Epithelial cell of prostate (primary cell): ENCODE measurements at regions not wholly inside any gene's neighbourhood (a gene's known extent, or its start where the extent isn't known, plus 50 kb on each side); places are given as distances from the start of the nearest gene placed in this dataset.
"Not testable (repeated sequence)": the region's sequence is repeated elsewhere in the genome, so short reads cannot be mapped to it uniquely, and the experiment has no call there.

ENCODE experiments used
- DNase-seq: peaks from one replicate; pipeline ENCODE4 v3.0.0-alpha.2; 2011; ENCODE audit warnings: low read depth, low spot score
- H3K27ac ChIP-seq: fragments of 450-650 bp; 2 replicates; pipeline ENCODE4 v1.5.1; 2017; ENCODE audit warnings: mild to moderate bottlenecking

DNA sequence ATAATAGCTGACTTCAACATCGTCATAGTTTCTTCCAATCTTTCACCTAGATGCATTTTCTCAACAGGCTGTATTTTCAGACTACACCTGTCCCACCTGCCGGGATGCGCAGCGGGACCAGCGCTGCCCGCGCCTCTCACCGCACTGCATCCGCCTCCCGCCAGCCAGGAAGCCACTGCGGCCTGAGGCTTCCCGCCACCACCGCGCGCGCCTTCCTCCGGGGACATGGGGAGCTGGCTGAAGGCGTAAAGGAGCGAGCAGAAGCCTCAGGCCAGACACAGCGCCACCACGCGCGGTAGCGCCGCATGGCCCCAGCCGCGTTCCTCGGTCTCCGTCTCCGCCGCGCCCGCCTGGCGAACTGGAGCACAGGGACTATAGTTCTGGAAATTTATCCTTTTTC is 135.7 kb upstream of the TEKT4 start:
- H3K27ac ChIP-seq, DNase-seq: not testable (repeated sequence)

GRCh38 chr2:94737145-94737544 is 134.1 kb upstream of the TEKT4 start:
- H3K27ac ChIP-seq, DNase-seq: not testable (repeated sequence)

- DNase-seq, H3K27ac ChIP-seq: not testable (repeated sequence)
Measured at GRCh38 chr2:94737736-94738342, 133.4 kb upstream of the TEKT4 start.

GRCh38 chr2:94753466-94753998 is 117.7 kb upstream of the TEKT4 start:
- no peak for DNase-seq
- H3K27ac ChIP-seq: no peak overlapping the region

- no peak for DNase-seq
- H3K27ac ChIP-seq: no peak overlapping the region
Measured at GRCh38 chr2:94758546-94758945, 112.7 kb upstream of the TEKT4 start.

GRCh38 chr2:94759211-94759610 is 112.0 kb upstream of the TEKT4 start:
- no peak overlapping the region for H3K27ac ChIP-seq
- no peak for DNase-seq

- no peak for DNase-seq
- no peak overlapping the region for H3K27ac ChIP-seq
Measured at GRCh38 chr2:94762600-94762999, 108.6 kb upstream of the TEKT4 start.

DNA sequence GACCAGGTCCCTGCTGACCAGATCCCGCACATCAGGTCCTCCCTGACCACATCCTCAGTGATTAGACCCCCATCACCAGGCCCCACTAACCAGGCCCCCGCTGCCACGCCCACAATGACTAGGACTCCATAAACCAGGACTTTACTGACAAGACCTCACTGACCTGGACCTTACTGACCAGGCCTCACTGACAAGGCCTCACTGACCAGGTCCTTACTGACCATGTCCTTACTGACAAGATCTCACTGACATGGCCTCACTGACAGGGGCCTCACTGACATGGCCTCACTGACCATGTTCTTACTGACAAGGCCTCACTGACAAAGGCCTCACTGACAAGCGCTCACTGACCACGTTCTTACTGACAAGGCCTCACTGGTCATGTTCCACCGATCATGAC is 107.9 kb upstream of the TEKT4 start:
- H3K27ac ChIP-seq: no peak overlapping the region
- DNase-seq: no peak

- not testable (repeated sequence) for DNase-seq, H3K27ac ChIP-seq
Measured at GRCh38 chr2:94764331-94764730, 106.9 kb upstream of the TEKT4 start.

GRCh38 chr2:94767336-94767735 is 103.9 kb upstream of the TEKT4 start:
- DNase-seq: no peak

GRCh38 chr2:94769733-94770132 is 101.5 kb upstream of the TEKT4 start:
- DNase-seq: no peak
- no peak overlapping the region for H3K27ac ChIP-seq

More at GRCh38 chr2:94767336-94767735, 103.9 kb upstream of the TEKT4 start:
- H3K27ac ChIP-seq: no peak overlapping the region

DNA sequence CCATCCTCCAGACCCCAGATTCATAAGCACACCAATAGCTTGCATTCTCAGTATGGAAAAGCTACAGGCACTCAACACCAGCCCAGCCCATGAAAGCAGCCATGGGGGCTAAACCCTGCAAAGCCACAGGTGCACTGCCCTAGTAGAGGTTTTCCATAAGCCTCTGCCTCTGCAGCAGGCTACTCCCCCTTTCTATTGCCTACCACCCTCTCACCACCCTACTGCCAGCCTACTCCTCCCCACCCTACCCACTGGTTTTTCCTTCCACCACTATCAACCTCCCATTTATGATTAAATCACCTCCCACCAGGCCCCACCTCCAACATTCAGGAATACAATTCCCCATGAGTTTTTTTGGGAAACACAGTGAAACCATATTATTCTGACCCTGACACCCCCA is 96.4 kb upstream of the TEKT4 start:
- no peak for DNase-seq

GRCh38 chr2:94776036-94776435 is 95.2 kb upstream of the TEKT4 start:
- DNase-seq: no peak
- no peak overlapping the region for H3K27ac ChIP-seq

More for the DNA sequence above, 96.4 kb upstream of the TEKT4 start:
- no peak overlapping the region for H3K27ac ChIP-seq

DNA sequence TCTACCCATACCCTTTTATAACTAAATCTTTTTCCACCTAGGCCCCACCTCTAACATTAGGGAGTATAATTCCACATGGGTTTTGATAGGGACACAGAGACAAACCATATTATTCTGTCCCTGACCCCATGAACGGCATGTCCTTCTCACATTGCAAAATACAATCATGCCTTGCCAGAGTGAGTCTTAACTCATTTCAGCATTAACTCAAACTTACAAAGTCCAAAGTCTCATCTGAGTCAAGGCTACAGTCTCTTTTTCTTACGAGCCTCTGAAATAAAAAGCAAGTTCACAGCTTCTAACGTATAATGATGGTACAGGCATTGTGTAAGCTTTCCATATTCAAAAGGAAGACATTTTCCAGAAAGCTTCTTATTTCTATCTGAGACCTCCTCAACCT is 86.1 kb upstream of the TEKT4 start:
- DNase-seq, H3K27ac ChIP-seq: not testable (repeated sequence)

GRCh38 chr2:94786424-94786823 is 84.8 kb upstream of the TEKT4 start:
- not testable (repeated sequence) for DNase-seq, H3K27ac ChIP-seq

DNA sequence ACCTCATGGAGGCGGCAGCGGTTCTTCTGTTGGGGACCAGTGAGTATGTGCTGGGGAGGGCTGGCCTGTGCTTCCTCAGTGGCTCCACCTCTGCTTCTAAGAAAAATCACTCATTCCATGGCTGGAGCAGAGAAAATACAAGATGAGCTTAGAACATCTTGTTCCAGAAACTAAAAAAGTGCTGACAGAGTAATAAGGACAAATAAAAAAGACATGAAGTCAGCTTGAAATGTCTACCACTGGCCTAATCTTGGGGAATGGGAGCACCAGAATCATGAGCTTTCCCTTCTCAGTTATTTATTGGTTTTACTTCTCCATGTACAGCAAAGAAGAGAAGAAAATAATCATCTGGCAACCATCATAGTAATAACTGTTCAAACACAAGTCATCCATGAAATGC is 81.1 kb upstream of the TEKT4 start:
- DNase-seq, H3K27ac ChIP-seq: not testable (repeated sequence)

DNA sequence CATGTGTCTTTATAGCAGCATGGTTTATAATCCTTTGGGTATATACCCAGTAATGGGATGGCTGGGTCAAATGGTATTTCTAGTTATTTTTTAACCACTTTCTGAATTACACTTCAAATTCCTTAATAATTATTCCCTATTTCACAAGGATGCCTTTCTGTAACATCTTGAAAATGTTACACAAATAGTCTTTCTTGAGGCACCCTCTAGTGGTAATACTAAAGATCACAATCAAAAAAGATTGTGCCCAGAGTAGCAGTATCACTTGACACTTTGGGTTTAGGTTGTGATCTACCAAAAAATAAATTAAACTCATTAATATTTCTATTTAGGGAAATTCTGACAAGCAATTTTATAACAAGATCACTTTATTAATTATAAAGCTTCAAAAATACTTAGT is 74.0 kb upstream of the TEKT4 start:
- not testable (repeated sequence) for DNase-seq, H3K27ac ChIP-seq
